ENCODE measurements at regions not wholly inside any gene's neighbourhood (a gene's known extent, or its start where the extent isn't known, plus 50 kb on each side); places are given as distances from the start of the nearest gene placed in this dataset.

DNA sequence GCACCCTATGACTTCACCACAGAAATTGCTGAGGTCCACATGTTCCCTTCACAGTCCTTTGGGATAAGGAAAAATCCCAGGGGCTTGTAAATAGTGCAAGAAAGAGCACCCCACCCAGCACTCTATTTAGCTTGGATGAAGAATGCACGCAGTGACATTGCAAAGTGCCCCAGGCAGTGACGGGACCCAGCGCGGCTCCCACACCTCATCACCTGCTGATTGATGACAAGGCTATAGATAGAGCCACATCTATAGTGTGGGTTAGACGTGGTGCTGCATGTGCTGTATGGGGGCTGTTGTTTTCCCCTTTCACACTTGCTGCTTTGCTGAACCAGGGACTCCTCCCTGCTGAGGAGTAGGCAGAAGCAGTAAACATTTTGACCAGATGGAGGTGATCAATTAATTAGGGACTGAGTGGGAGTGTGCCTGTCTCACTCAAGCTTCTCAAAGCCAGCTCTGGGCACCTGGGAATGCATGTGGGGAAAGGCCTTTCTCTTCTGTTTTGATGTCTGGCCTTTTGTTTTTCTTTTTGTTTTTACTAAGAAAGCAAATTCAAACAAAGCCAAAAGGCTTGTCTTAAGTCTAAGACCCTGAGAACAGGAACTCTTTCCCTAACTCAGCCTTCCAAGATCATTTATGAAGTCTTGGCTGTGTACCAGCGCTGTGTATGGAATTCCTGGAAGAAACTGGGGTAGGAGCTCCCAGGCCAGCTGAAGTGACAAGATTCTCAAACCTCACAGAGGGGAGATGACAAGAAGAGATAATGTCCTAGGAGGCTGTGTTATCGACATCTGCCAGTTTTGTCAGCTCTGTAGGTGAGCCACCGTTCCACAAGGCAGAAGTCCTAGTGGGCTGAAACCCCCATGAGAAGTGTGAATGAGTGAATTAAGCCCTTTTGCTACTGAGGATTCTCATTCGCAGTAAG is 219.7 kb downstream of the BARX2 start:
- TF ChIP-seq EP300 (IDR thresholded peaks at IDR 0.05), result no peak
- TF ChIP-seq, protein P1, sequence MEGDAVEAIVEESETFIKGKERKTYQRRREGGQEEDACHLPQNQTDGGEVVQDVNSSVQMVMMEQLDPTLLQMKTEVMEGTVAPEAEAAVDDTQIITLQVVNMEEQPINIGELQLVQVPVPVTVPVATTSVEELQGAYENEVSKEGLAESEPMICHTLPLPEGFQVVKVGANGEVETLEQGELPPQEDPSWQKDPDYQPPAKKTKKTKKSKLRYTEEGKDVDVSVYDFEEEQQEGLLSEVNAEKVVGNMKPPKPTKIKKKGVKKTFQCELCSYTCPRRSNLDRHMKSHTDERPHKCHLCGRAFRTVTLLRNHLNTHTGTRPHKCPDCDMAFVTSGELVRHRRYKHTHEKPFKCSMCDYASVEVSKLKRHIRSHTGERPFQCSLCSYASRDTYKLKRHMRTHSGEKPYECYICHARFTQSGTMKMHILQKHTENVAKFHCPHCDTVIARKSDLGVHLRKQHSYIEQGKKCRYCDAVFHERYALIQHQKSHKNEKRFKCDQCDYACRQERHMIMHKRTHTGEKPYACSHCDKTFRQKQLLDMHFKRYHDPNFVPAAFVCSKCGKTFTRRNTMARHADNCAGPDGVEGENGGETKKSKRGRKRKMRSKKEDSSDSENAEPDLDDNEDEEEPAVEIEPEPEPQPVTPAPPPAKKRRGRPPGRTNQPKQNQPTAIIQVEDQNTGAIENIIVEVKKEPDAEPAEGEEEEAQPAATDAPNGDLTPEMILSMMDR (IDR thresholded peaks at IDR 0.05), result no peak

Data from tibial nerve (tissue), 4 donors.